PC-3 (cell line): ENCODE measurements at regions not wholly inside any gene's neighbourhood (a gene's known extent, or its start where the extent isn't known, plus 50 kb on each side); places are given as distances from the start of the nearest gene placed in this dataset.
"Not testable (repeated sequence)": the region's sequence is repeated elsewhere in the genome, so short reads cannot be mapped to it uniquely, and the experiment has no call there.

Experiments used
- ATAC-seq: fragments of 200-7000 bp; cut with Tn5 transposase; 2 replicates; pipeline ENCODE4 v1.9.1; 2020; ENCODE audit warnings: mild to moderate bottlenecking, moderate library complexity
- BruUV-seq: library from RNA; stranded (reverse); fragments of 400-500 nt; replicated peaks from 2 replicates; lab custom pipeline; 2021; lab: Mats Ljungman, UMichigan
- CTCF ChIA-PET: fragments of 300-600 bp; sonication (Branson Sonifier 250); formaldehyde crosslinking; loops from one replicate; lab custom pipeline; 2022; ENCODE audit warnings: antibody characterized with exemption; lab: Charles Lee
- POLR2A ChIA-PET: fragments of 300-600 bp; sonication (Branson Sonifier 250); formaldehyde crosslinking; loops from one replicate; lab custom pipeline; 2022; ENCODE audit warnings: antibody characterized with exemption; ENCODE audit not compliant: unreplicated experiment; lab: Charles Lee
- DNase-seq: peaks from one replicate; pipeline ENCODE4 v3.0.0-alpha.2; 2015
- H2AFZ ChIP-seq: fragments of 300-600 bp; sonication (generic); 2 replicates; pipeline ENCODE4 v1.6.0; 2016; ENCODE audit warnings: antibody characterized with exemption, low read length
- H3F3A ChIP-seq: fragments of 300-600 bp; sonication (generic); one replicate; pipeline ENCODE4 v1.6.0; 2017; ENCODE audit warnings: antibody characterized with exemption, low read length, control low read depth, mild to moderate bottlenecking; ENCODE audit not compliant: unreplicated experiment
- H3K27ac ChIP-seq: fragments of 300-600 bp; sonication (generic); 2 replicates; pipeline ENCODE4 v1.5.1; 2016; ENCODE audit warnings: mild to moderate bottlenecking, low read length
- H3K27me3 ChIP-seq: fragments of 300-600 bp; sonication (generic); 2 replicates; pipeline ENCODE4 v1.6.1; 2016; ENCODE audit warnings: low read length, mixed read lengths
- H3K36me3 ChIP-seq: fragments of 300-600 bp; sonication (generic); 2 replicates; pipeline ENCODE4 v1.6.1; 2016; ENCODE audit warnings: low read depth, mixed run types, low read length, mixed read lengths
- H3K4me1 ChIP-seq: fragments of 300-600 bp; sonication (generic); 2 replicates; pipeline ENCODE4 v1.5.1; 2016; ENCODE audit warnings: low read length; ENCODE audit not compliant: insufficient read depth
- H3K4me2 ChIP-seq: fragments of 300-600 bp; sonication (generic); 2 replicates; pipeline ENCODE4 v1.6.0; 2016; ENCODE audit warnings: low read length
- H3K4me3 ChIP-seq: fragments of 300-600 bp; sonication (generic); 2 replicates; pipeline ENCODE4 v1.5.1; 2016; ENCODE audit warnings: mild to moderate bottlenecking, low read length, mixed read lengths
- H3K79me2 ChIP-seq: fragments of 300-600 bp; sonication (generic); 2 replicates; pipeline ENCODE4 v1.6.1; 2017; ENCODE audit warnings: low read length, mixed read lengths
- H3K9ac ChIP-seq: fragments of 300-600 bp; sonication (generic); 2 replicates; pipeline ENCODE4 v1.6.0; 2016; ENCODE audit warnings: mild to moderate bottlenecking, low read length
- H3K9me2 ChIP-seq: fragments of 300-600 bp; sonication (generic); replicated peaks from 2 replicates; pipeline ENCODE4 v1.6.1; 2016; ENCODE audit warnings: mixed run types, low read length, mixed read lengths
- H3K9me3 ChIP-seq: fragments of 300-600 bp; sonication (generic); 2 replicates; pipeline ENCODE4 v1.6.1; 2016; ENCODE audit warnings: low read length, mixed read lengths
- H4K20me1 ChIP-seq: fragments of 300-600 bp; sonication (generic); 2 replicates; pipeline ENCODE4 v1.6.1; 2016; ENCODE audit warnings: low read length, mixed read lengths
- CTCF ChIP-seq: fragments of 300-600 bp; sonication (generic); conservative IDR thresholded peaks from 2 replicates; pipeline ENCODE4 v1.5.1; 2017; ENCODE audit warnings: antibody characterized with exemption, low read depth, mild to moderate bottlenecking, low read length
- EZH2 ChIP-seq: fragments of 300-600 bp; sonication (generic); IDR thresholded peaks from one replicate; pipeline ENCODE4 v1.6.1; 2017; ENCODE audit warnings: antibody characterized with exemption, mild to moderate bottlenecking, low read length; ENCODE audit not compliant: unreplicated experiment
- EZH2phosphoT487 ChIP-seq: fragments of 300-600 bp; sonication (generic); IDR thresholded peaks from 2 replicates; pipeline ENCODE4 v1.6.1; 2018; ENCODE audit warnings: mild to moderate bottlenecking, antibody characterized with exemption, low read length, borderline replicate concordance
- intact Hi-C: fragments of 100-400 bp; cut with micrococcal nuclease; formaldehyde crosslinking; loops from 2 replicates; pipeline ENCODE4 v1.9.0; 2023

- DNase-seq (no peak), ATAC-seq (no peak)
- Histone ChIP-seq H3F3A (no peaks in the 10 kb centered on the region), H4K20me1 (no peaks in the 10 kb centered on the region), H3K79me2 (no peaks in the 10 kb centered on the region), H3K4me1 (no peaks in the 10 kb centered on the region), H3K4me3 (no peak overlapping the region), H3K9me3 (no peaks in the 10 kb centered on the region), H3K4me2 (no peak overlapping the region), H3K9me2 (no peaks in the 10 kb centered on the region), H3K9ac (no peak overlapping the region), H3K27ac (no peak overlapping the region), H2AFZ (no peak overlapping the region), H3K27me3 (no peaks in the 10 kb centered on the region), H3K36me3 (no peaks in the 10 kb centered on the region)
- no peak for TF ChIP-seq CTCF
- no peak for TF ChIP-seq EZH2
- TF ChIP-seq EZH2phosphoT487 = no peak
- POLR2A ChIA-PET = no interaction called here
- intact Hi-C loops = no loop called here
- BruUV-seq = no TSS peak
- CTCF ChIA-PET = no interaction called here
Observed at GRCh38 chr5:86557920-86558319, 59.8 kb upstream of the COX7C start.

GRCh38 chr5:86565197-86565789 is 52.4 kb upstream of the COX7C start:
- CTCF ChIA-PET = interaction anchor here (0.6 to 1.1 kb wide), 2 partner anchors 114 to 835 kb away, joined by 3 to 4 read pairs; no protein-coding TSS in a partner anchor
- Histone ChIP-seq H3F3A (no peaks in the 10 kb centered on the region), H3K4me1 (no peaks in the 10 kb centered on the region), H3K79me2 (no peaks in the 10 kb centered on the region), H3K9me2 (no peaks in the 10 kb centered on the region), H3K4me3 (no peak overlapping the region), H2AFZ (no peak overlapping the region), H3K9ac (no peak overlapping the region), H3K27ac (no peak overlapping the region), H3K27me3 (no peaks in the 10 kb centered on the region), H3K36me3 (no peaks in the 10 kb centered on the region), H4K20me1 (no peaks in the 10 kb centered on the region), H3K4me2 (no peak overlapping the region), H3K9me3 (no peaks in the 10 kb centered on the region)
- POLR2A ChIA-PET = no interaction called here
- TF ChIP-seq EZH2phosphoT487 (no peak), CTCF (no peak), EZH2 (no peak)
- ATAC-seq = no peak
- BruUV-seq = no TSS peak
- intact Hi-C loops = loop anchor here (5.0 kb wide), 1 partner anchor 317 kb away; no protein-coding TSS in a partner anchor
- no peak for DNase-seq

- peak; percentile 50; the same call in 1 of the 2 replicates for TF ChIP-seq CTCF
- not testable (repeated sequence) for ATAC-seq
- intact Hi-C loops = loop anchor here (1.0 to 5.0 kb wide), 3 partner anchors 113 to 402 kb away; no protein-coding TSS in a partner anchor
Observed at GRCh38 chr5:86566030-86566429, 51.7 kb upstream of the COX7C start.

More at GRCh38 chr5:86566030-86566429, 51.7 kb upstream of the COX7C start:
- H2AFZ ChIP-seq, H3K9ac ChIP-seq, H3K4me1 ChIP-seq, H3K27me3 ChIP-seq, H3K4me3 ChIP-seq, POLR2A ChIA-PET, H3K9me2 ChIP-seq, H3F3A ChIP-seq, H3K79me2 ChIP-seq, H3K9me3 ChIP-seq, BruUV-seq, H3K27ac ChIP-seq, H3K36me3 ChIP-seq, H3K4me2 ChIP-seq, H4K20me1 ChIP-seq: not testable (repeated sequence)
- CTCF ChIA-PET = interaction anchor here (0.6 to 1.1 kb wide), 2 partner anchors 113 to 940 kb away, joined by 3 to 4 read pairs; no protein-coding TSS in a partner anchor
- DNase-seq = peak; percentile 31
